ENCODE measurements at regions not wholly inside any gene's neighbourhood (a gene's known extent, or its start where the extent isn't known, plus 50 kb on each side); places are given as distances from the start of the nearest gene placed in this dataset.

GRCh38 chr2:239765076-239765845 is 259.9 kb downstream of the NDUFA10 start:
- H3K27me3 Mint-ChIP-seq (ENCODE audit: unreplicated experiment), result peaks cover 10% of the 10 kb centered on the region
- no peak for TF ChIP-seq CTCF (IDR thresholded peaks at IDR 0.05; ENCODE audit: unreplicated experiment)
- DNase-seq (ENCODE audit: low spot score), result no peak
- H3K9me3 Mint-ChIP-seq (ENCODE audit: unreplicated experiment), result no peaks in the 10 kb centered on the region
- no peaks in the 10 kb centered on the region for H3K4me1 Mint-ChIP-seq (ENCODE audit: unreplicated experiment)
- H3K4me3 Mint-ChIP-seq (ENCODE audit: unreplicated experiment), result no peak overlapping the region
- no peak overlapping the region for H3K27ac Mint-ChIP-seq (ENCODE audit: unreplicated experiment)
- H3K36me3 Mint-ChIP-seq (ENCODE audit: low read depth, unreplicated experiment), result no peaks in the 10 kb centered on the region

GRCh38 chr2:239763433-239764097 is 261.6 kb downstream of the NDUFA10 start:
- Mint-ChIP-seq H3K4me3 (ENCODE audit: unreplicated experiment) (no peak overlapping the region), H3K9me3 (ENCODE audit: unreplicated experiment) (no peaks in the 10 kb centered on the region), H3K4me1 (ENCODE audit: unreplicated experiment) (no peaks in the 10 kb centered on the region), H3K27ac (ENCODE audit: unreplicated experiment) (no peak overlapping the region), H3K36me3 (ENCODE audit: low read depth, unreplicated experiment) (no peaks in the 10 kb centered on the region), H3K27me3 (ENCODE audit: unreplicated experiment) (peaks cover 12% of the 10 kb centered on the region)
- no peak for DNase-seq (ENCODE audit: low spot score)
- no peak for TF ChIP-seq CTCF (IDR thresholded peaks at IDR 0.05; ENCODE audit: unreplicated experiment)

- Mint-ChIP-seq H3K4me1 (ENCODE audit: unreplicated experiment) (no peaks in the 10 kb centered on the region), H3K4me3 (ENCODE audit: unreplicated experiment) (no peak overlapping the region), H3K9me3 (ENCODE audit: unreplicated experiment) (no peaks in the 10 kb centered on the region), H3K27ac (ENCODE audit: unreplicated experiment) (no peak overlapping the region), H3K27me3 (ENCODE audit: unreplicated experiment) (peaks cover 16% of the 10 kb centered on the region), H3K36me3 (ENCODE audit: low read depth, unreplicated experiment) (no peaks in the 10 kb centered on the region)
- TF ChIP-seq CTCF (IDR thresholded peaks at IDR 0.05; ENCODE audit: unreplicated experiment), result no peak
- no peak for DNase-seq (ENCODE audit: low spot score)
Measured at GRCh38 chr2:239762655-239763269, 262.4 kb downstream of the NDUFA10 start.

GRCh38 chr2:239762106-239762505 is 263.0 kb downstream of the NDUFA10 start:
- Mint-ChIP-seq H3K27me3 (ENCODE audit: unreplicated experiment) (peaks cover 16% of the 10 kb centered on the region), H3K4me1 (ENCODE audit: unreplicated experiment) (no peaks in the 10 kb centered on the region)
- TF ChIP-seq CTCF (IDR thresholded peaks at IDR 0.05; ENCODE audit: unreplicated experiment), result no peak

GRCh38 chr2:239760596-239760995 is 264.5 kb downstream of the NDUFA10 start:
- peaks cover 19% of the 10 kb centered on the region for H3K27me3 Mint-ChIP-seq (ENCODE audit: unreplicated experiment)
- no peak for DNase-seq (ENCODE audit: low spot score)
- no peak overlapping the region for H3K27ac Mint-ChIP-seq (ENCODE audit: unreplicated experiment)
- no peak overlapping the region for H3K4me3 Mint-ChIP-seq (ENCODE audit: unreplicated experiment)
- no peak for TF ChIP-seq CTCF (IDR thresholded peaks at IDR 0.05; ENCODE audit: unreplicated experiment)
- H3K4me1 Mint-ChIP-seq (ENCODE audit: unreplicated experiment), result no peaks in the 10 kb centered on the region
- H3K36me3 Mint-ChIP-seq (ENCODE audit: low read depth, unreplicated experiment), result no peaks in the 10 kb centered on the region
- no peaks in the 10 kb centered on the region for H3K9me3 Mint-ChIP-seq (ENCODE audit: unreplicated experiment)

More at GRCh38 chr2:239762106-239762505, 263.0 kb downstream of the NDUFA10 start:
- Mint-ChIP-seq H3K27ac (ENCODE audit: unreplicated experiment) (no peak overlapping the region), H3K36me3 (ENCODE audit: low read depth, unreplicated experiment) (no peaks in the 10 kb centered on the region), H3K4me3 (ENCODE audit: unreplicated experiment) (no peak overlapping the region), H3K9me3 (ENCODE audit: unreplicated experiment) (no peaks in the 10 kb centered on the region)
- DNase-seq (ENCODE audit: low spot score), result no peak

Data from endothelial cell (in vitro differentiated cells).